ENCODE measurements at regions not wholly inside any gene's neighbourhood (a gene's known extent, or its start where the extent isn't known, plus 50 kb on each side); places are given as distances from the start of the nearest gene placed in this dataset.
A peak's percentile ranks its signal among the peaks of the same experiment; 100 is the strongest.
"Not testable (repeated sequence)": the region's sequence is repeated elsewhere in the genome, so short reads cannot be mapped to it uniquely, and the experiment has no call there.

- DNase-seq = peak; percentile 19
These were observed 107.9 kb upstream of the DLG1 start for GRCh38 chr3:197406266-197406665.

GRCh38 chr3:197404754-197405153, 106.3 kb upstream of the DLG1 start:
- DNase-seq = no peak

- DNase-seq = no peak
These were observed 105.6 kb upstream of the DLG1 start for GRCh38 chr3:197404030-197404429.

DNA sequence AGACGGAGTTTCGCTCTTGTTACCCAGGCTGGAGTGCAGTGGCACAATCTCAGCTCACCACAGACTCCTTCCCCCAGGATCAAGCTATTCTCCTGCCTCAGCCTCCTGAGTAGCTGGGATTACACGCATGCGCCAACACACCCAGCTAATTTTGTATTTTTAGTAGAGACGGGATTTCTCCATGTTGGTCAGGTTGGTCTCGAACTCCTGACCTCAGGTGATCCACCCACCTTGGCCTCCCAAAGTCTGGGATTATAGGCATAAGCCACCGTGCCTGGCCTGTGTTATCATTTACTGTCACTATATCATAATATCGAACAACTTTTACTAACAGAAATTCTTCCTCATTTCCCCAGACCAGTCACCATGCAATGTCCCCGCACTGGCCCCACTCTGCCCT, 104.0 kb upstream of the DLG1 start:
- not testable (repeated sequence) for DNase-seq

DNA sequence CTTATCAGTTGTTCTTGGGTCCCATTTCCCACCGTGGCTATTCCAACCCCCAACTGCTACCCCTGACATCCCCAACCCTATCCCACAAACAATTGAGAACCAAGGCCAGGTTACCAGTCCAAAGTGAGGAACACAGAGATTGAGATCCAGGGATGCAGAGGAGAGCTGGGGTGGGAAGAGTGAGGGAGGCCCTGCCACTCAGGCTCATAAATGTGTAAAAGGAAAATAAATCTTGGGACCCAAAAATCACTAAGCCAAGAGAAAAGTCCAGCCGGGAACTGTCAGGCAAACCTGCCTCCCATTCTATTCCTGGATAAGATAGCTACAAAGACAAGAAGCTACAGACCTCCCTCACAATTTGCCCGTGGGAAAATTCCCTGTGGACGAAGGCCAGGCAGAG, 101.1 kb upstream of the DLG1 start:
- DNase-seq = no peak

- no peak for DNase-seq
These were observed 100.0 kb upstream of the DLG1 start for GRCh38 chr3:197398286-197398878.

DNA sequence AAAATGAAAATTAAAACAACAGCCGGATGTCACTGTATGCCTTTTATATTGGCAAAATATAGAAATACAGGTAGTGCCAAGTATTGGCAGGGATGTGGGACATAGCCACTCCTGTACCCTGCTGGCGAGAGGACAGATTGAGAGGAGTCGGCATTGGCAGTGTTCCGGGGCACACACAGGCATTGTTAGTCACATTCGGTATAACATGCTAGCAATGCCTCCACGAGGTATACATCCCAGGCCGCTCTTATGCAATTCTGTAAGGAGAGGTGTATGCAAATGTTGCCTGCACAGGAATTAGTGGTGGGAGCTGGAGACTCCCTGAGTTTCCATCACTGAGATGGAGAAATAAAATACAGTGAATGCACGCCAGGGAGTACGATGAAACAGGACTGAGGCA, 99.4 kb upstream of the DLG1 start:
- DNase-seq = no peak

DNA sequence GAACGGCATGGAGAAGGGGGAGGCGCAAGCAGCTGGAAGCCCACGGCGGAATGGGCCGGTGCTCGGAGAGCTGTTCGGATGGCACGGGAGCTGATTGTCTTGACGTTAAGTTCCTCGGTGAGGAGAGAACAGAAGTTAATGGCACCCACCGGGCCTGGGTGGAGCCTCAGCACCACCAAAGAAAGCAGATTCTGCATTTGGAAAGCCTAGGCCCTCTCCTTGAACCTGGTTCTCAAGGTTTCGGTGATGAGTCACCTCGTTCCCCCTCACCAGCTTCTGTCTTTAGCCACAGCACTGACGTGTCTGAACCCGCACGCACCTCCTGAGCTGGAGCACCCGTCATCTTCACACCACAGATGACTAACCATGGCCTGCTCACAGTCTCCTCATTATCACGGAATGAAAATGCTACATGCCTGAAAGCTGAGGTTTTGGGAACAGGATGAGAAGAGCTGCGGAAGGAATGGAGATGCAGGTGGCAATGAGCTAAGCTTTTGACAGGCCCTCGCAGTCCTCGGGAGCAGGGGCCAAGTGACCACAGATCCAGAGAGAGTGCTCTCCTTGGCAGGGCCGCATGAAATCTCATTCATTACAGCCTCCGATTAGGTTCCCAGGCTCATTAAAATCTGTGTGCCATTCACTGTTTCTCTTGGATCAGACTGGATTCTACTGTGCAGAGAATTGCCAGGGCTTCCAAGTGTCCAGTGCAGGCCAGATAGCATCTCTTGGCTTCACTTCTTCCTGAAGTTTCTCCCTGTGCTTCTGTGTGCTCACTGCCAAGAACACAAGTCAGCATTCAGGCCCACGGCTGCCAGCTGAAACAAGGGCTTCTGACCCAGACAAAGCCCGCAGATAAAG, 96.3 kb upstream of the DLG1 start:
- DNase-seq = no peak

DNA sequence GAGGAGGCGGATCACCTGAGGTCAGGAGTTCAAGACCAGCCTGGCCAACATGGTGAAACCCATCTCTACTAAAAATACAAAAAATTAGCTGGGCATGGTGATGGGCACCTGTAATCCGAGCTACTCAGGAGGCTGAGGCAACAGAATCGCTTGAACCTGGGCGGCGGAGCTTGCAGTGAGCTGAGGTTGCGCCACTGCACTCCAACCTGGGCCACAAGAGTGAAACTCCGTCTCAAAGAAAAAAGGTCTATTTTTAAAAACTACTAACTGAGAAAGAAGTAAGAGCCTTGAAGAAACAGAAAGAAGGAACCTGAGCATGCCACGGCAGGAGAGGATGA, 95.7 kb upstream of the DLG1 start:
- DNase-seq = not testable (repeated sequence)

DNA sequence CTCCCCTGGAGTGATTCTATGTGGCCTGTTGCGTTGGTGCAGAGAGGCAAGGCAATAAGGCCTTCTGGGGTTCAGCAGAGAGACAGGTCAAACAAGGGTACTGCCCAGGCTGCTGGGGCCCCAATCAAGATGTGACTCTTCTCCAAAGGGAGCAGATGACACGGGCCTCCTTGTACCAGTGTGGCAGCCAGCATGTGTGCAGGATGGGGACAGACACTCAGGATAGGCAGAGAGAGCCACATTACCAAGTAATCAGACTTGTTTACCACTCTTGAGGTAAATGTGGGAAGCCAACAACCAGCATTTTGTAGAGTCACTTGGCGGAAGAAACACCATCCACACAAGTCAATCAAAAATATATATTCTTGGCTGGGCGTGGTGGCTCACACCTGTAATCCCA, 95.3 kb upstream of the DLG1 start:
- no peak for DNase-seq

DNA sequence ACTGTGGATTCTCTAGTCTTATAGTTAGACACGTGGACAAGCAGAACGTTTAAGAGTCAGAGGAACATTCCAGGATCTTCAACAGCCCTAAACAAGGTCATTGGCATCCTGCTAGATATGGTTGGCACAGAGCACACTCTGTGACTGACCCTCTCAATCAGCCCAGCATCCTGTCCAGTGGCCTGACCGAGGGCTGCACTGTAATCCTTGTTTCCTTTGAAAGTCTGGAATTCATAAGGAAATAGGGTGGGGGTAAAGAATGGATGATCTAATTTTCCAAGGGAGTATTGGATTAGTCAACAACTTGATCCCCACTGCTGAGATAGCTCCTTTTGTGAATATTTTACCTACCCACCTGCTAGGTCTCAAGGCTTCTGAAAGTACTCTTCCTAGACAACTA, 94.5 kb upstream of the DLG1 start:
- DNase-seq = no peak

- DNase-seq = no peak
These were observed 83.0 kb upstream of the DLG1 start for GRCh38 chr3:197381371-197381770.

- no peak for DNase-seq
These were observed 82.4 kb upstream of the DLG1 start for GRCh38 chr3:197380786-197381185.

DNA sequence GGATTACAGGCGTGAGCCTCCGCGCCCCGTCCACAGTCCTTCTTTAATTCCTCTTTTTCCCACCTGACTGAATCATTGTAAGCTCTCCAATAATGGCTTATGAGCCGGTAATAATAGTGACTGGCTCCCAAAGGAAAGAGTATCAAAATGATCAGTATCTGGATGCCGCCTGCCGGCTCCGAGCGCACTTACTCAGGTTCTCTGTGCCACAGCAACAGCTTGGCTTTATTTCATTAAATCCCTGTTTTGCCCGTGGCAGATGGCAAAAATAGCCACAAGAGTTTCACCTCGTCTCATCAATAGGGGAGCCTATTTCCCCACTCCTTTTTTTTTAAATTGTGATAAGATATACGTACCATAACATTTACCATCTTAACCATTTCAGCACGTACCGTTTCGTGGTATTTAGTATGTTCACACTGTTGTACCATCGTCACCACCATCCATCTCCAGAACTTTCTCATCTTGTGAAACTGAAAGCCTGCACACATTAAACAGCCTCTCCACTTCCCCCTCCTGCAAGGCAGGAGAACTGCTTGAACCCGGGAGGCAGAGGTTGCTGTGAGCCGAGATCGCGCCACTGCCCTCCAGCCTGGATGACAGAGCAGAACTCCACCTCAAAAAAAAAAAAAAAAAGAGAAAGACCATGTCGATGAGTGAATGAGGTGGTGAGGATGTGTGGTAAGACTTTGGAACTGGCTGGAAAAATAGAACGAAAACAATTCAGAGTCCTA, 80.7 kb upstream of the DLG1 start:
- DNase-seq = no peak

DNA sequence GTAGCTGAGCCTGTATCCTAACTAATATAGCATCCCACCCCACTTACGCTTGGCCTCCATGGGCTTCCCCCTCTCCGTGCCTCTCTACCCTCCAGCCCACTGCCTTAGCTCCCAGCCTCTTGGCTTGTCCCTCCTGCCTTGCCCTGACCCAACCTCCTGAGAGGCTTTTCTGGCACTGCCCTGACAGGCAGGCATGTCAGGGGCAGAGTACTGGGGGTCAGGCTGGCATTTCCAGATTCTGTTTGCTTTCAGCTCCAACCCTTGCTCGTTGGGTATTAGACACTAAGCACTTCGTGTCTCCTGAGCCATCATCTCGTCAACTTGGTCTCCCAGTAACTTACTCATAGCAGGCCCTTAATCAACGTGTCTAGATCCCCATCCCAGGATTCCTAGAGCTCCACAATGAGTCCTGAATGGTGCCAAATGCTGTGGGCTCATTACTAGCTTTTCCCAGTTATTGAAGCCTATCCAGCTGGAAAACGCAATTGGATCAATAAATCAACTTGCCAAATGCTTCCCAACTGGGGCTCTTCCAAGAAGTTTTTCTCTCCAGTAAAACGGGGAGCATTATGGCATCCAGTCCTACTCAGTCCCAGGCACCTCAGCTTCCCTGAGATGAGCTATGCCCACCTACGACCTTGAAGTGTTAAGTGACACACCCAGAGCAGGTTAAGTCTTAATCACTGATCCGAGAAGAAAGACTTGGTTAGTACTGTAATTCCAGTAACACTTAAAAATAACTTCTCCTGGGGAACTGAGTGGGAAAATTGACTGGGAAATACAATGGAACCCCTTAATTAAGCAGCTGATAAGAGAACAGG, 78.5 kb upstream of the DLG1 start:
- DNase-seq = no peak

DNA sequence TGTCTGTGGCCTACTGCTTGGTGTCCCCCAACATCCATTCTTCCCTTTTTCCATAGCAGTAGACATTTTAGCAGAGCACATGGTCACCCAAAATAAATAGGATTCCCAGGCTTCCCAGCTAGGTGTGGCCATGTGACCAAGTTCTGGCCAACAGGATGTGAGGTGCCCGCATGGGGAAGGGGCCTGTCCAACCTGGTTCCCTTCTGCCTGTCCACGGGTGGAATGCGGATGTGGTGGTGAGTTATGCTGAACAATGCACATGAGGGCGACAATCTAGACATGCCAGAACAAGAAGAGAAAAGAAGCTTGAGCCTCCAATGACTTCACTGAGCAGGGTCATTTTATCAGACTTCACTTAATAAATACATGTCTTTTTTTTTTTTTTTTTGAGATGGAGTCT, 77.6 kb upstream of the DLG1 start:
- DNase-seq = no peak

- DNase-seq = no peak
These were observed 76.6 kb upstream of the DLG1 start for GRCh38 chr3:197375001-197375441.

- no peak for DNase-seq
These were observed 74.7 kb upstream of the DLG1 start for GRCh38 chr3:197373096-197373495.

- DNase-seq = no peak
These were observed 73.7 kb upstream of the DLG1 start for GRCh38 chr3:197372047-197372661.

DNA sequence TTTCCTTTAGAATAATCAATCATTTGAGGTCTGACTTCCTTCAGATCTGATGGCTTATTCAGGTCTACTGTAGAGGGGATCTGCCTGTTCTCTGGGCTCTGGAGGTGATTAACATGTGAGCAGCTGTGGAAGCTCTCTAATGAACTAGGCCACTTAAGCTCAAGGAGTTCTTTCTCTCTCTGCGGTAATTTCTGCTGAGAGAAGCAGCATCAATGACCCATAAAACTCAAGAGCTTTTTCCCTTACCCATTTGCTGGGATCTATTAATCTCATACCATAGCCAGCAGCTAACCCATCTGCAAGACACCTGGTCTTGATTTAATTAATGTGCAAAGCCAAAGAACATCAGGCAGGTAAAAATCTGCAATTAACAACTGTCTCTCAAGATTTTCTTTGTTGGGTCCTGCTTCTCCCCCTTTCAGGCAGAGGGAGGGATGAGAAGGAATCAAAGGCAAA, 73.2 kb upstream of the DLG1 start:
- DNase-seq = no peak

- no peak for DNase-seq
These were observed 71.1 kb upstream of the DLG1 start for GRCh38 chr3:197369545-197369944.

DNA sequence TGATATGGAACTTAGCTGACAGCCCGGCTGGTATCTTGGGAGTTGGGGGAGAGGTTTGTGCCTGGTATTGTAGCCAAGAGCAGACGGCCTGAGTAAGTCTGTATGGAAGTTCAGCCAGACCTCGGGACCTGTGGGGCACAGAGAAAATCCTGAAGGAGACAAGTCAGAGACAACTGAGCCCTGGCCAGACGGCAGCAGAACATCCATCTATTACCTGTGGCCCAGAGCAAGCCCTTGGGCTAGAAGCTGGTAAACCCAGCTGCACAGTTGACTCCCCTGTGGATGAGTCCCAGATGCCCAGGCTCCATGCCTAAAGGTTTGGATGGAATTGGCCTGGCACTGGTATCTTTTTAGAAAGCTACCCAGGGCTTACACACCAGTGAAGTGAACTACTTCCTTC, 70.4 kb upstream of the DLG1 start:
- DNase-seq = no peak
